PFSK-1 (cell line): ENCODE measurements at regions not wholly inside any gene's neighbourhood (a gene's known extent, or its start where the extent isn't known, plus 50 kb on each side); places are given as distances from the start of the nearest gene placed in this dataset.

Experiments used
- FOXP2 ChIP-seq: optimal IDR thresholded peaks from 2 replicates; pipeline ENCODE3; 2011; ENCODE audit warnings: borderline replicate concordance, control low read depth, inconsistent platforms; ENCODE audit not compliant: insufficient read depth; ENCODE audit errors: extremely low read length, extremely low read depth
- POLR2AphosphoS5 ChIP-seq: IDR thresholded peaks from 2 replicates; pipeline ENCODE4 v1.6.1; 2012; ENCODE audit warnings: low read depth, mild to moderate bottlenecking, control low read depth, low read length, moderate library complexity
- SIN3A ChIP-seq: IDR thresholded peaks from 2 replicates; pipeline ENCODE4 v1.6.1; 2012; ENCODE audit warnings: mild to moderate bottlenecking, low read length, moderate library complexity, borderline replicate concordance; ENCODE audit not compliant: insufficient read depth
- TAF1 ChIP-seq: IDR thresholded peaks from 2 replicates; pipeline ENCODE4 v1.6.1; 2012; ENCODE audit warnings: low read length, control low read depth, borderline replicate concordance; ENCODE audit not compliant: insufficient read depth
- TF ChIP-seq, protein P1 (sequence below), 2 experiments: IDR thresholded peaks; 2 replicates each; pipeline versions ENCODE4 v1.6.1 to v1.8.0; 2011 to 2012; ENCODE audit warnings: low read depth in 2 of 2, low read length in 2 of 2, control low read depth in 1 of 2, inconsistent platforms in 1 of 2, mild to moderate bottlenecking in 1 of 2, moderate library complexity in 1 of 2; ENCODE audit not compliant: insufficient read depth in 1 of 2

DNA sequence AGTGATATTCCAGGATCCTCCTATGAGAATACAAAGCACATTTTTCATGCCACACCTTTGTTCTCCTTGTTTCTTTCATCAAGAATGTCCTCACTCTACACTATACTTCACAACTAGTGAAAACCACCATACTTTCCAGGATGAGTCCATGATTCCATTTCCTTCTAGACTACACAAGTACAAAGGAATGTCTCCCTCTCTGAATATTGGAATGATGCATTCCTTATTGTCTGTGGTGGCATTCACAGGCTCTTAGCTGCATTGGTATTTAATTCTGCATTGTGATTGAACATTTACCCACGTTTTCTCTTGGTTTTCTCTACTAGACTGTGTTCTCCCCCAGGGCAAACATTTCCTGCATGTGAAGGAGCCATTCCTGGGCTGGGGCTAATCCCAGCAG, 217.5 kb downstream of the RAP2B start:
- TF ChIP-seq POLR2AphosphoS5 (no peak), FOXP2 (no peak), TAF1 (no peak), SIN3A (no peak)
- TF ChIP-seq, protein P1, sequence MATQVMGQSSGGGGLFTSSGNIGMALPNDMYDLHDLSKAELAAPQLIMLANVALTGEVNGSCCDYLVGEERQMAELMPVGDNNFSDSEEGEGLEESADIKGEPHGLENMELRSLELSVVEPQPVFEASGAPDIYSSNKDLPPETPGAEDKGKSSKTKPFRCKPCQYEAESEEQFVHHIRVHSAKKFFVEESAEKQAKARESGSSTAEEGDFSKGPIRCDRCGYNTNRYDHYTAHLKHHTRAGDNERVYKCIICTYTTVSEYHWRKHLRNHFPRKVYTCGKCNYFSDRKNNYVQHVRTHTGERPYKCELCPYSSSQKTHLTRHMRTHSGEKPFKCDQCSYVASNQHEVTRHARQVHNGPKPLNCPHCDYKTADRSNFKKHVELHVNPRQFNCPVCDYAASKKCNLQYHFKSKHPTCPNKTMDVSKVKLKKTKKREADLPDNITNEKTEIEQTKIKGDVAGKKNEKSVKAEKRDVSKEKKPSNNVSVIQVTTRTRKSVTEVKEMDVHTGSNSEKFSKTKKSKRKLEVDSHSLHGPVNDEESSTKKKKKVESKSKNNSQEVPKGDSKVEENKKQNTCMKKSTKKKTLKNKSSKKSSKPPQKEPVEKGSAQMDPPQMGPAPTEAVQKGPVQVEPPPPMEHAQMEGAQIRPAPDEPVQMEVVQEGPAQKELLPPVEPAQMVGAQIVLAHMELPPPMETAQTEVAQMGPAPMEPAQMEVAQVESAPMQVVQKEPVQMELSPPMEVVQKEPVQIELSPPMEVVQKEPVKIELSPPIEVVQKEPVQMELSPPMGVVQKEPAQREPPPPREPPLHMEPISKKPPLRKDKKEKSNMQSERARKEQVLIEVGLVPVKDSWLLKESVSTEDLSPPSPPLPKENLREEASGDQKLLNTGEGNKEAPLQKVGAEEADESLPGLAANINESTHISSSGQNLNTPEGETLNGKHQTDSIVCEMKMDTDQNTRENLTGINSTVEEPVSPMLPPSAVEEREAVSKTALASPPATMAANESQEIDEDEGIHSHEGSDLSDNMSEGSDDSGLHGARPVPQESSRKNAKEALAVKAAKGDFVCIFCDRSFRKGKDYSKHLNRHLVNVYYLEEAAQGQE (IDR thresholded peaks at IDR 0.05; ENCODE audit: insufficient read depth in 1 of 2, low read depth in 2 of 2, low read length in 2 of 2), result no peak

DNA sequence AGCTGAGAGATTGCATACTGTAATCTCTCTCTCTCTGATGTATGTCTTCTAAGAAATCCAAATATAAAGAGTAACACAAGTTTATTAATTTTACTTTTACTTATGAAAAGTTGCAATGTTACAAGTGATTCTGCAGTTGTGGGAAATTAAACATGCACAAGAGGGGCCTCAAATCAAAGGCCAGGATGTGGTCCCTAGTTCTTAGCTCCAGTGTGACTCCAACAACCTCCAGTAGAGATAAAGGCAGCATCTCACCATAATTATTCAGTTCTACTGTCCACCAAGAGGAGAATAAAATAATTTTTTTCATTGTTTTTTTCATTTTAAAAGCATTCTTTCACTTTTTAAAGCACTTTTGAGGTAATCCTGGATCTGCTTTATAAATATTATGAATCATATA, 223.3 kb downstream of the RAP2B start:
- no peak for TF ChIP-seq POLR2AphosphoS5
- no peak for TF ChIP-seq FOXP2
- no peak for TF ChIP-seq TAF1
- TF ChIP-seq, protein P1 (IDR thresholded peaks at IDR 0.05; ENCODE audit: insufficient read depth in 1 of 2, low read depth in 2 of 2, low read length in 2 of 2), result no peak
- no peak for TF ChIP-seq SIN3A

DNA sequence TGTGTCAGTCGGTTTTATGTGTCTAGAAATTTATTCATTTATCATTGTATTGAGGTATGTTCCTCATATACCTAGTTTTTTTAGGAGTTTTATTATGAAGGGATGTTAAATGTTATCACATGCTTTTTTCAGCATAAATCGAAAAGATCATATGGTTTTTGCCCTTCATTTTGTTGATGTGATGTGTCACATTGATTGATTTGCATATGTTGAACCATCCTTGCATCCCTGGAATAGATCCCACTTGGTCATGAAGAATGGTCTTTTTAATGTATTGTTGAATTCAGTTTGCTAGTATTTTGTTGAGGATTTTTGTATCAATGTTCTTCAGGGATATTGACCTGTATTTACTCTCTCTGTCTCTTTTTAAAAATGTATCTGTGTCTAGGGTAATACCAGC, 230.3 kb downstream of the RAP2B start:
- no peak for TF ChIP-seq FOXP2
- TF ChIP-seq SIN3A, result no peak
- TF ChIP-seq TAF1, result no peak
- TF ChIP-seq, protein P1 (IDR thresholded peaks at IDR 0.05; ENCODE audit: insufficient read depth in 1 of 2, low read depth in 2 of 2, low read length in 2 of 2), result no peak
- no peak for TF ChIP-seq POLR2AphosphoS5

DNA sequence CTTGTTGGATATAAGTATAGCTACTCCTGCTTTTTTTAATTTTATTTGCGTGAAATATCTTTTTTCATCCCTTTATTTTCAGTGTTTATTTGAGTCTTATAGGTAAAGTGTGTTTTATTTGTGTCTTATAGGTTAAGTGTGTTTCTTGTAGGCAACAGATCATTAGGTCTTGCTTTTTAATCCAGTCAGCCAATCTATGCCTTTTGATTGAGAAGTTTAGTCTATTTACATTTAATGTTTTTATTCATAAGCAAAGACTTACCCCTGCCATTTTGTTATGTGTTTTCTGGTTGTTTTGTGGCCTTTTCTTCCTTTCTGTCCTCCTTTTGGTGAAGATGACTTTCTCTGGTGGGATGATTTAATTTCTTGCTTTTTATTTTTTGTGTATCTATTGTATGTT, 232.0 kb downstream of the RAP2B start:
- TF ChIP-seq FOXP2, result no peak
- TF ChIP-seq TAF1, result no peak
- TF ChIP-seq, protein P1 (IDR thresholded peaks at IDR 0.05; ENCODE audit: insufficient read depth in 1 of 2, low read depth in 2 of 2, low read length in 2 of 2), result no peak
- TF ChIP-seq SIN3A, result no peak
- no peak for TF ChIP-seq POLR2AphosphoS5

DNA sequence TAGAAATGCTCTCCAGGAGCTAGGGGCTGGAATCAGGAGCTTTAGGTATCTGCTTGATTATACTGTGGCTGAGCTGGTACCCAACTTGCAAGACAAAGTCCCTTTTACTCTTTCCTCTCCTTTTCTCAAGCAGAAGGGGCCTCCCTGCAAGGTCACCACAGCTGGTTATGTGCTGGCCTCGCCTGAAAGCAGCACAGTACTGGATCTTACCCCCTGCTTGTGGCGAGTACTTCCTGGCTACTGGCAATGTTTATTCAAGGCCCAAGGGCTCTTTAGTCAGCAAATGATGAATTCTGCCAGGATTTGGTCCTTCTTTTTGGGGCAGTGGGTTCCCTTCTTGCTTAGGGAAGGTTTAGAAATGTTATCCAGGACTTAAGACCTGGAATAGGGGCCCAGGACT, 234.6 kb downstream of the RAP2B start:
- TF ChIP-seq TAF1, result no peak
- no peak for TF ChIP-seq SIN3A
- TF ChIP-seq POLR2AphosphoS5, result no peak
- TF ChIP-seq, protein P1 (IDR thresholded peaks at IDR 0.05; ENCODE audit: insufficient read depth in 1 of 2, low read depth in 2 of 2, low read length in 2 of 2), result no peak
- TF ChIP-seq FOXP2, result no peak
